HL-60/S4 treated with phorbol 12-myristate 13-acetate at 8.2 ng/mL for 4 days and 3 days (cell line): ENCODE measurements at regions not wholly inside any gene's neighbourhood (a gene's known extent, or its start where the extent isn't known, plus 50 kb on each side); places are given as distances from the start of the nearest gene placed in this dataset.
"Not testable (repeated sequence)": the region's sequence is repeated elsewhere in the genome, so short reads cannot be mapped to it uniquely, and the experiment has no call there.

Experiments used
- in situ Hi-C: fragments of 300-500 bp; cut with MboI; formaldehyde crosslinking; loops from 2 replicates; pipeline ENCODE4 v1.15.0; 2022; ENCODE audit warnings: low sequenced_read_pairs

DNA sequence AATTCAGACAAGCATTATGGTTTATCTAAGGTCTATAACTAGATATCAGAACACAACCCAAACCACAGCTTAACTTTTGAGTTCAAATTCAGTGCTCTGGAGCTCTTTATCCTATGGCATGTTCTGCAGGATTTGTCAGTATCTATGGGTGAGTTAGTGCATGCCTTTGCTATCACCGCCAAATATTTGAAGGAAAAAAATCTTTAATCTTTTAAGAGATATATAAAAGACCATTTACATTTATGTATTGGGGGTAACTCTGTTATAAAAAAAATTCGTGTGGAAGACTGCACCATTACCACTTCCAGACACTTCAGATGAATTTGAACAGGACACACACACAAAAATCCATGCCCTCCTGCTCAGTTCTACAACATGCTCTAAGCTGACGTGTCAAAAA lies 313.5 kb upstream of the CHORDC1 start:
- in situ Hi-C loops, result no loop called here

DNA sequence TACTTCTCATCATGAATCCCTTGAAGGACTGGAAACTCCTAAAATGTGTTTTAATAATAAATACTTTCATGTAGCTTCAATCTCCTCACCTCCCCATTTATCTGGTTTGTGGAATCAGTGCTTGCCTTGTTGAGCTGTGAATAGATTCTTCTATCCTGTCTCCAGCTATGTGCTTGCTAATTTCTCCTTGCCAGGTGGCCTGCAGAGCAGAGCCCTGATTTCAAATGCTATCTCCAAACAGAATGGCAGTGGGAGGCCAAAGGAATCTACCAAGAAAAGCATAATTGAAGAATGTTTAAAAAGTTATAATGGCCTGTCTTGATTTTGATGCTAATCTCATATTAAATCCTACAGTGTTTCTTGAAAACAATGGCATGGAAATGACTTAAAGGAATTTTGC lies 309.3 kb upstream of the CHORDC1 start:
- in situ Hi-C loops, result no loop called here

DNA sequence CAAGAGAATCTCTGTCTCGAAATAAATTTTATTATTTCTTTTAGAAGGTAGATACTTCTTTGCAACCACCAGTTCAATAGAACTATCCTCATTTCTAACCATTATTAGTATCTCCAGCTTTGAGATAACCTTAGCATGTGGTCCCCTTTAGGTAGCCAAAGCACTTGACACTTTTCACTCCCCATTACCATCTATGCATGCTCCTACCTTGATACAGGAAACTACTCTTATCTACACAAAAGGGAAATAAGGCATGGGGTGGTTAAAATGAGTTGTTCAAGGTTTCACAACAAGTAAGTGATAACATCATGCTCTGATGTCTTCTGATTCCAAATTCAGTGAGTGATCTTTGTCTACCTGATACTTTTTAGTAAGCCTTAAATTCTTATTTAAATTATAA lies 308.2 kb upstream of the CHORDC1 start:
- in situ Hi-C loops, result no loop called here

DNA sequence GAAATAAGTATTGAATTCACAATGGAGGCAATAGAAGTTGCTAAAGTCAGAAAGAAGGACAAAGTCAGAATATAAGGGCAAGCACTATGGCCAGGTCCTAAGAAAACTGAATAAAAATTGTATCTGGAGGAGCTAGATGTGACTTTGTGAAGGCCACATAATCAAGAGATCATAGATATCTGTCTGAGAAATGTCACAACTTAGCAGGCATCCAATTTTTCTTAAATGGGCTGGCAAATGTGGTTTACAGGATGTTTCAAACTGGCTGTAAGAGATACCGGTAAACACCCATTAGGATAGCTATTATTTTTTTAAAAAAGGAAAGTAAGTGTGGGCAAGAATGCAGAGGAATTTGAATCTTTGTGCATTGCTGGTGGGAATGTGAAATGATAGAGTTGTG lies 303.1 kb upstream of the CHORDC1 start:
- in situ Hi-C loops, result no loop called here

DNA sequence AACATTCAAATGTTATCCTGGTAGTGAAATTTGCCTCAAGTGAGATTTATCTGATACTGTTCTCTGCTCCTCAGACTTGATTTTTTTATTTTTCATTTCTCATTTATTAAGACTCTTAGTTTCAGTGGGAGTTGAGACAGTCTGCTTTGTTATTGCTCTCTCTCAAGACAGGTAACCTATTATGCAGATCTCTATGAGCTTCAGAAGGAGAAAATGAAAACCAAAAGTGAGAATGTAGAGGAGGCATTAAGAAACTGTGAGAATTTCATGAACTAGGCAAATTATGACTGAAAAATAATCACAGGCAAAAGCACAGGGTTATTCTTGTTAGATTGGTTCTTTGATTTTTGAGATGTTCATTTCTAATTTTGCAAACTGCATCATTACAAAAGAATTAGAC lies 290.0 kb upstream of the CHORDC1 start:
- in situ Hi-C loops, result no loop called here

DNA sequence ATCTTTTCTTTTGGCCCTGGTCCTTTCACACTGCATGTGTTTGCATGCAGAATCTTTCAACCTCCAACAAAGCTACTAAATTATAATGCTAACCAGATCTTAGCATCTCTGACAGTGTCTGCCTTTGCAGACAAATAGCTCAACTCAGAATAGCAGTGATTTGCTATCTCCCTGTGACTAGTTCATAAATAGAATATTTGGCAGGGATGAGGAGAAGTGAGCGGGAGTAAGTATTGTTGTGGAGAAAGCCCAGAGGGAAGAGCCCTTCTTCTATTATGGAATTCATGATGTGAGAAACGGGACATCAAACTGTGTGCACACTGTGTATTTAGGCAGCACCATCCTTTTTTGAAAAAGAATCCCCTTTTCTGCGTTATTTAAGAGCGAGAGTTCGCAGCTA lies 288.0 kb upstream of the CHORDC1 start:
- in situ Hi-C loops, result no loop called here

DNA sequence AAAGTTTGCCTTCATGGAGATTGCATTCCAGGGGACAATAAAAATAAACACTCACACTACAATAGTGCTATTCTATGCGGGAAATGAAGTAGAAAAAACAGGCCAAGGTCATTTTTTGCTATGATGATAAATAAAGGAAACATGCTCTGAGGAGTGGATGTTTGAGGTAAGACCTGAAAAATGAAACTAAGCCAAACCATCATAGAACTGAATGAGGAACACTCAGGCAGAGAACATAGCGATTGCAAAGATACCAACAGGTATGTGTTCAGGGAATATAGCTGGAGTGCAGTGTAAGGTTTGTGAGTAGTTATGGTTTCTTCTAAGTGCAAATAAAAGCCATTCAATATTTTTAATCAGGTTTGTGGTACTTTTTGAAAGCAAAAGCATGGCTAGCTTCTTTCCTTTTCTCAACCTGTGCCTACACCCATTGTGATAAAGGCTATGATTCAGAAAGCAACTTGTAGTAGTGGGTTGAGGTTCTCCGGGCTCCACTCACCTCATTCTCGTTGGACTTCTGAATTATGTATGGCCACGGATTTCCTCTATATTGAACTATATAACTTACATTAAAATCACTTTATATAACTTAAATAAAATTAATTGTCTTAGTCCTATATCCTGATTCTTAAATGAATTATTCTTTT lies 278.2 kb upstream of the CHORDC1 start:
- in situ Hi-C loops, result no loop called here

DNA sequence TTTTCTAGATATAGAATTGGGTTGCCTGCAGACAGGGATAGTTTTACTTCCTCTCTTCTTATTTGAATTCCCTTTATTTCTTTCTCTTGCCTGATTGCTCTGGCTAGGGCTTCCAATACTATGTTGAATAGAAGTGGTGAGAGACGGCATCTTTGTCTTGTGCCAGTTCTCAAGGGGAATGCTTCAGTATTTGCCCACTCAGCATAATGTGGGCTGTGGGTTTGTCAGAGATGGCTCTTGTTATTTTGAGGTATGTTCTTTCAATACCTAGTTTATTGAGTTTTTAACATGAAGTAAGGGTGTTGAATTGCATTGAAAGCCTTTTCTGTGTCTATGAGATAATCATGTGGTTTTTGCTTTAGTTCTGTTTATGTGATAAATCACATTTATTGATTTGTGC lies 273.9 kb upstream of the CHORDC1 start:
- in situ Hi-C loops, result no loop called here

DNA sequence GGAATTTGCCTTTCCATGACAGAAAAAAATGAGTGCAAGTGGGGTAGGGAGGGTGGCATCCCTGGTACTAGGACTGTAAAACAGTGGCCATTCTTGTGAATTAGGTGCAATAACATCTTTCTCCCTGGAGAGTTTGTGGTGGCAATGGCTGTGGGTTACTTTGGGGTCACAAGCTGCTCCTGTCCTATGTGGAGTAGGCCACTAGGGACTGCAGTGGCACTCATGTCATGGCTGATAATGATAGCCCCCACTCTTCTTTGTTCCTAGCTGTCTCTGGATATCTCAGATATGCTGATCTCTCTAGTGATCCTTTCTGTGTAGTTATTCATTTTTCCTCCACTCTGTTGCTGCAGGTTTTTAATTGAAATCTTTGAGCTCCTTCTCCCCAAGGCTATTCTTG lies 270.5 kb upstream of the CHORDC1 start:
- in situ Hi-C loops, result no loop called here

DNA sequence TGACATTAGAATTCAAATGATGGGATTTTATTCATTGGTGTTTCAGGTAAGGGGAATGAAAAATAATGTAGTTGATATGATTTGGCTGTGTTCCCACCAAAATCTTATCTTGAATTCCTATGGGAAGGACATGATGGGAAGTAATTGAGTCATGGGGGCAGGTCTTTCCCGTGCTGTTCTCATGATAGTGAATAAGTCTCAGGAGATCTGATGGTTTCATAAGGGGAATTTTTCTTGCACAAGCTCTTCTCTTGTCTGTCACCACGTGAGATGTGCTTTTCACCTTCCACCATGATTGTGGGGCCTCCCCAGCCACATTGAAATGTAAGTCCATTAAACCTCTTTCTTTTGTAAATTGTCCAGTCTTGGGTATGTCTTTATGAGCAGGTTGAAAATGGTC lies 268.6 kb upstream of the CHORDC1 start:
- in situ Hi-C loops, result no loop called here

DNA sequence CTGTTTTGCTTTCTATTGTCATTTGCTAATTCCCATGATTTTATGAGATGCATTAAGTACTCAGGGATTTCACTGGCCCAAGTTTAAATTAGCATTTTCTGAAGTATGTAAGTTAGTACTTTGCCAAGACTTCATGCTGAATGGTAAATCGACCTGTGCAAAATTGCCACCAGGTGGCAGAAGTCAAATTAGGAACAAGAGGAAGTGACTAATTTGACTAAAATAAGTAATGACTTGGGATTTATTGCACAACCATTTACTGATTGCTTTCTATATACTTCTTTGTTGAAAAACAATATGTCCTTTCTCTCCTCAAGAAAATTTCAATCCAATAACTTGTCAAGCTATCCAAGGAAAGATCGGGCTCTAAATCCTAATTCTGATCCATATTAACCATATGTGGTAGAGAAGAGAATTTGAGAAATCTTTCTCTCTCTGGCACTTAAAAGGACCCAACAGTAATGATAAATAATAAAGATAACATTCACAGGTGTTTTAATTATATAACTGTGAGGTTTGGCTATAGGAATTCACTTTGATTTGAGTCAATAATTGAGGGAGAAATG lies 253.7 kb upstream of the CHORDC1 start:
- in situ Hi-C loops, result no loop called here

DNA sequence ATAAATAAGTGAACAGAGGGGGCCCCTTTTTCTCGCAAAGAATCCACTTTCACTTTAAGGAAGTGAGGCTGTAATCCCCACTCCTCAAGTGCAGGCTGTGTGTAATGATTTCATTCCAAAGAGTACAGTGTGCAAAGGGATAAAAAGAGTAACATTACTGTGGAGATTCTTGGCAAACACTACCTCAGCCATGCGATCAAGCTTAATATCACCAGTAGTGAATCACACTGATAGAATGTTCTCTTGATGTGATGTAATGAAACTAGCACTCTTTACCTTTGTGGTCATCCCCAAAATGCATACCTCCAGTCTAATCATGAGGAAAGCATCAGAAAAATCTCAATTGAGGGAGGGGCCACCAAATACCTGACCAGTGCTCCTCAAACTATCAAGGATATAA lies 246.1 kb upstream of the CHORDC1 start:
- in situ Hi-C loops, result no loop called here

DNA sequence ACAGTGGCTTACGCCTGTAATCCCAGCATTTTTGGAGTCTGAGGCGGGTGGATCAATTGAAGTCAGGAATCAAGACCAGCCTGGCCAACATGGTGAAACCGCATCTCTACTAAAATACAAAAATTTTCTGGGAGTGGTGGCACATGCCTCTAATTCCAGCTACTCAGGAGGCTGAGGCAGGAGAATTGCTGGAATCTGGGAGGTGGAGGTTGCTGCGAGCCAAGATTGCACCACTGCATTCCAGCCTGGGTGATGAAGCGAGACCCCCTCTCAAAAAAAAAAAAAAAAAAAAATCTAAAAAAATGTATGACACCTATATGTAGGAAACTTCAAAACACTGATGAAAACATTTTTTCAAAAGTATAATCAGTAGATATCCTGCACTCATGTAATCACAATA lies 242.7 kb upstream of the CHORDC1 start:
- in situ Hi-C loops, result no loop called here

DNA sequence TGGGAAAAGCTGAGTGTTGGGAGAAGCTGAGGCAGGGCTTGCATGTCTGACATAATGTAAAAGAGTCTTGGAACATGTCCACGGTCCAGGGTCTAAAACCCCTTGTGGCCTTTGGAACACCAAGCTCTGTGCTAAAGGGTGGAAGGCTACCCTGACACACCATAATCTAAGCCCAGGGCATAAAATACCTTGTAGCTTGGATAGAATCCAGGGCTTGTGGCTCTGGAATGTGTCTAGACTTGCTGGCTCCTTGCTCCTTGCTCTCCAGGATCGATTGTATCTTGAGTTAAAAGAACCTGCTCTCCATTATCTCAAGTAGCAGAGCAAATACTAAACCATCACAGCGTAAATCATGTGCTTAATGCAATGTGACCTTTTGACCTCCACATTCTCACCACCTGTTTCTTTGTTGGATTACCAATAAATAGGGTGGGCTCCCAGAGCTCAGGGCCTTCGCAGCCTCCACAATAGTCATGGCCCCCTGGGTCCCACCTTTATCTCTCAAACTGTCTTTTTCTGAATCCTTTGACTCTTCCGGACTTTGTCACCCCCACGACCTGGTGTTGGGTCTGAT lies 232.6 kb upstream of the CHORDC1 start:
- in situ Hi-C loops, result not testable (repeated sequence)

DNA sequence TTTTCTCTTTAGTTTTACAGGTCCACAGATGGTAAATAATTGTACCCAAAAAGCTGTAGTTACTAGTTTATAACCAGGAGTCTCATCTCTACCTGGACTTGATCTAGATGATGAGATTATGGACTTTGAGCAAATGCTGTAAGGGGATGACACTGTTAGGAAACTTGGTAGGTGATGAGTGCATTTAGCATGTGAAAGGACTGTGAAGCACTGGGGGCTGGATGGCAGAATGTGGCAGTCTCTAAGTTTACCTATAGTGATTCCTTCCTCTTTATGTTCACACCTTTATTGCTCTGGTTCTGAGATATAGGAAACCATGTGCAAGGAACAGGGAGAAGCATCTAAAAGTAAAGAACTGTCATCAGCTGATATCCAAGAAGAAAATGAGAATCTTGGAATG lies 230.7 kb upstream of the CHORDC1 start:
- in situ Hi-C loops, result no loop called here

DNA sequence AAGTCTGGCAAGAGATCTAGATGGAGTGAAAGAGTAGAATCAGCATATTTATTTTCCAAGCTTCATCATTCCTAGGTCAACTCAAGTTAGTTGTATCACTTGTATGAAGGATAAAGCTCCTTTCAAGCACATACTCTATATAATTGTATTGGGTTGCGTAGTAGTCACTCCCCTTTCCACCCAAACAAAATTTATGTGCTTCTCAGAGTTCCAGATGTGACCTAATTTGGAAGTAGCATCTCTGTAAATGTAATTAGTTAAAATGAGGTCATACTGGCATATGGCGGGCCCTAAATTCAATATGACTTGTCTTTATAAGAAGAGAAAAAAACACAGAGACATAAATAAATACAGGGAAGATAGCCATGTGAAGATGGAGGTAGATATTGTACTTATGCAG lies 226.8 kb upstream of the CHORDC1 start:
- in situ Hi-C loops, result no loop called here

DNA sequence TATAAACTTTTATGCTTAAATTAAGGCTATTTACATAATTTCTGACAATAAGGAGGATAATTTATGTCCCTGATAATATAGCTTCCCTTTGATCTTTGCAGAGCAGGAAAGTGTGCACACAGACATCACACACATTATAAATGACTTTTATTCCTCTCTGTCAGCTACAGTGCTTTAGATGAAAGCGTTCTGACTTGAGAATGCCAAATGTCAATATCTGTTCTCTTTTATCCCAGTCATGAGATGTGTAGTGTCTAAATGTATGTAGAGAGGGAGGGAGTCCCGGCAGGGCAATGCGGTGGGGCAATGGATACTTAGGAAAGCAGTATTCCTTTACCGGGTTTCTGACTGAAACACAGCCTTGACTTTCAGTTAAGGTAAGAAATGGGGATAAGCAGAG lies 225.4 kb upstream of the CHORDC1 start:
- in situ Hi-C loops, result no loop called here

DNA sequence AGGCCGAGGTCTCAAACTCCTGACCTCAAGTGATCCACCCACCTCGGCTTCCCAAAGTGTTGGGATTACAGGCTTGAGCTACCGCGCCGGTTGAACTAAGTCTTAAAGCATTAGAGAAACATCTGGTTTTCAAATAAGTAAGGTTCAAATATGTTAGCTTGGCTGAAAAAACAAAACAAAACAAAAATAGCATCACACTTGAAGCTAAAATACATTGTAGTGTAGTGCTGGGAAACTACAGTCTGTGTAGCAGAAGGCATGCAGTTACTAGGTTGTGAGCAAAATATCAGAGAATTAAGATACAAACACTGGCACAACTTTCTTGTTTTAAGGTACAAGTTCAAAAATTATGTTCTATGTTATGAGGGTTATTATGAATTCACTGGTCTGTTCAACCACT lies 224.8 kb upstream of the CHORDC1 start:
- in situ Hi-C loops, result no loop called here

DNA sequence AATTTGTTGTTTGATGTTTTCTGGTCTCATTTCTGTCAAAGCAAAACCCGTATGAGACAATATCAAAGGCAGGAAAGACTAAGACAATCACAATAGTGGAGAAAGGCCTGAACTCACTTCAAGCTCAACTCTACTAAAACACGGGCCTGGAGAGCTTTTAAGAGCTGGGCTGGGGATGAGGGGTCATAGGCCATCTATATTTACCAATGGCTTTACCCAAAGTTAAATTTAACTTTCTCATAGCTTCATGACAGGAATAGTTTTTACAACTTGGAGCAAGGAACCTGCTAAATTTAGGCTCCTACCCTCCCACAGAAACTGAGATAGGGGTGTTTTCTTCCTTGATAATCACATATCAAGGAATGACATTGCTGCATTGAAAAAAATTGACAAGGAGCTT lies 223.4 kb upstream of the CHORDC1 start:
- in situ Hi-C loops, result no loop called here

DNA sequence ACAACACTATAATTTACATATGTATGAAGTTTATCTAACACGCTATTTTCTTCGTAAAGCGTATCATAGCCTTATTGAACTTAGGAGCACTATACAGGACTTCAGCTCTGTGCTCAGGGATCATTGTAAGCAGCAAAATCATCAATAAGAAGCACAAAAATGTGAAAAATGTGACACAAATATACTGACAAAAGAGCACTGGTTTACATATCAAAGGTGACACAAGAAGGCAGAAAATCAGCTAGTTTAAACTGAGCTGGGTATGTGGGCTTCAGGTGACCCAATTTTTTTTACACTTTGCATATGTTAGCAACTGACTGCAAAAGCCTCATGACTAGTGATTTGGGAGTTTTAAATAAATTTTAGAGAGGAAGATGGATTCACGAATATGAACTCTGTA lies 215.2 kb upstream of the CHORDC1 start:
- in situ Hi-C loops, result no loop called here

DNA sequence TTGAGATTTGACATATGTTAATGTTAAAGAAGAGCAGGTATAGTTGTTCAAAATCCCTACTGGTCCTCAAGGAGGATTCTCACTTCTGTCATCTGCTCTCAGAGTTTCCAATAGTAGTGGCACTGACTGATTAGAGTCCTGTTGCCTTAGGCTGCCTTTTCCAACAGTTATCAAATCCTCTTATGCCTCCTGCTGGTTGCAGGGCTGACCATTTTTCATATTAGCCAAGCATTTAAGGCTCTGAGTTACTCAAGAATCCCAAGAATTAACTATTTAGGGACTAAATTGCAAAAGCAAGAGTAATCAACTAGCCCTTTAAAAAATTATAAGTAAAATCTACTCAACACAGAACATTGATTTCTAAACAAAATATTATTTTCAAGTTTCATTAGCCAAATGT lies 212.0 kb upstream of the CHORDC1 start:
- in situ Hi-C loops, result no loop called here

DNA sequence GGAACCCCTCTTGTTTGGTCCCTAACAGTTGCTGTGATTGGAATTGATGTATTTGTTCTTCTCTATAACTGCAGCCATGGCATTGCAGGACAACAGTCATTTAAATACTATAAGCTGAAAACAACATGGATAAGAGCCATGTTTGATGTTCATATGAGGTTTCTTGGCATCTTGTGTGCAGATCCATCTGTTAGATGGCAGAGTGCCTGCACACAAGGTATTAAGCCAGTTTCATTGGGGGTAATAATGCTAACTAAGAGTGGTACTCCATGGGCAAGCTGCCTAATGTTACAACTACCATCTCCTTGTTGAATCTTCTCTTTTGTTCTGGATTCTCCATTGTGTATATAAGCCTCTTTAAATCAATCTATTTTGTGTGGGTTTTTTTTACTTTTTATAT lies 206.0 kb upstream of the CHORDC1 start:
- in situ Hi-C loops, result no loop called here

DNA sequence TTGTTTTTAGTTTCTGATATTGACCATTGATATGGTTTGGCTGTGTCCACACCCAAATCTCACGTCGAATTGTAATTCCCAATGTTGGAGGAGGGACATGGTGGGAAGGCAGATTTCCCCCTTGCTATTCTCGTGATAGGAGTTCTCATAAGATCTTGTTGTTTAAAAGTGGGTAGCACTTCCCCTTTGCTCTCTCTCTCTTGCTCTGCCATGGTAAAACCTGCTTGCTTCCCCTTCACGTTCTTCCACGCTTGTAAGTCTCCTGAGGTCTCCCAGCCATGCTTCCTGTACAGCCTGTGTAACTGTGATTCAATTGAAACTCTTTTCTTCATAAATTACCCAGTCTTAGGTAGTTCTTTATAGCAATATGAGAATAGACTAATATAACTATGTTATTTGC lies 203.6 kb upstream of the CHORDC1 start:
- in situ Hi-C loops, result no loop called here
